ENCODE measurements at regions not wholly inside any gene's neighbourhood (a gene's known extent, or its start where the extent isn't known, plus 50 kb on each side); places are given as distances from the start of the nearest gene placed in this dataset.
"Not testable (repeated sequence)": the region's sequence is repeated elsewhere in the genome, so short reads cannot be mapped to it uniquely, and the experiment has no call there.

DNA sequence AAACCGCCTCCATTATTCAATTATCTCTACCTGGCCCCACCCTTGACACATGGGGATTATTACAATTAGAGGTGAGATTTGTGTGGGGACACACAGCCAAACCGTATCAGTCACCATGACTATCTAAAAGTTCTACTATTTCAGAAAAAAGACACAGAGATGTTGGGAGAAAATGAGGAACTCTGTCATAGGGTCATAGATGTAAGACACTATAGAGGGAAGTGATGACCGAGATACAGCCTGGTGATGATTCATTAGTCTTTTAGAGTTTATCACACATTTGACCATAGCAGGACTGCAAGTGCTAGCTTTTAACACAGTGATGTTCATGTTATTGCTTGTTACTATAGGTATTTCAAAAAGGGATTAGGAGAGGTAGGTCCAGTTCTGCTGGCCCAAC is 357.0 kb upstream of the AADAT start:
- DNase-seq: no peak
- intact Hi-C loops (cut with DNase I, micrococcal nuclease): no loop called here
- ATAC-seq: no peak

DNA sequence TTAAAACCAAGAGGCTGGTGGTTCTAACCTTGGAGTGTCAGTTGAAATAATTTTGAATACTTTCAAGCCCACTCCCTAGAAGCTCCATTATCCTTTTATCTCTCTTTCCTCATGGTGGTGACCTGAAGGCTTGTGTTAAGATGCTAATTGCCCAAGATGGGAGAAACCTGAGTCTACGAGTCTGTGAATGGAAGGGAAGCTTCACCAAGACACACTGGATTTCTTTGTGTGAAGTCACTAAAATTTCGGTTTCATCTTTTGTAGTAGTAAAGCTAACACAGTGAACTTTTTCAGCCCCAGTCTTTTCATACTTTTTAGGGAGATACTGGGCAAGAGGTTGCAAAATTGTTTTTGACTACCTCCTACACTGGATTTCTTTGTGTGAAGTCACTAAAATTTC is 351.4 kb upstream of the AADAT start:
- intact Hi-C loops (cut with DNase I, micrococcal nuclease); DNase-seq; ATAC-seq: not testable (repeated sequence)

DNA sequence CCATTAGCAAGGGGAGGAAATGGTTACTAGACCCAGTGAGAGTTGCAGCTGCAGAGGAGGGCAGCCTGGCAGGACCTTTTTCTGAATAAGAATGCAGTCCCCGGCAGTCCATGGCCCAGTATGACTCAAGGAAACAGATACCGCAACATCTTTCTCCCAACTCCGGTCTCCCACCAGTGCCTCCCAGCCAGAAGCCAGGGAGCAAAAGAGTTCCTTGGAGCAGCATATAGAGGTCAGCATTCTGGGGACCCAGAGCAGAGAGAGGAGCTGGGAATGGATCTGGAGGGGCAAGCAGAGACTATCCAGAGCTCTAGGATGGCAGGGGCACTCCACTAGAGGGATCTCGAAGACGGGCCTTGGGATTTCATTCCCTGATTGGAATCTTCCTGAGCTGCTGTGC is 339.2 kb upstream of the AADAT start:
- ATAC-seq: no peak
- intact Hi-C loops (cut with DNase I, micrococcal nuclease): no loop called here
- no peak for DNase-seq

DNA sequence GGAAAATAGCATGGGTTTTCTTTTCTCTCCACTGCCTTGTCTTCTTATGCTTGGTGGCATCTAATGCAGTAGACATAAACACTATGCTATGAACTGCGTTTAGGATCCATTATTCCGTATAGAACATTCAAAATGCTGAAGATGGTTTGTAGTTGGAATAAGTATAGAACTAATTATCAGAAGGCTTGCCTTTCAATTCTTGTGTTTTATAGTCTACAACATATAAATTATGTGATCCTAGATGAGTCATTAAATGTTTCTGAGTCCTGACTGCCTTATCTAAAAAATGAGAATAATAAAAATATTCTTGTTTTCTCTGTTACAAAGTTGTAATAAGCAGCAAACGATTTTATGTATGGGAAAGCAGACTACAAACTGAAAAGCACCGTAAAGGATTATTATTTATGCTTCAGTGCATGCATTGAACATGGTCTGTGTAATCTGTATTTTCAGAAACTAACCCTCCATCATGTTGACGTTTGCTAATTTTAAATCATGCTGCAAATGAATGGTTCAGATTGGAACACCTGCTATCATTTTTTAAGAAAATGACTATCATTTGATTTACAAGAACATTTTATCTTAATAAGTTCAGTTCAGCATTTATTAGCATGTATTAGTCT is 335.9 kb upstream of the AADAT start:
- intact Hi-C loops (cut with DNase I, micrococcal nuclease): no loop called here
- DNase-seq: no peak
- ATAC-seq: no peak

DNA sequence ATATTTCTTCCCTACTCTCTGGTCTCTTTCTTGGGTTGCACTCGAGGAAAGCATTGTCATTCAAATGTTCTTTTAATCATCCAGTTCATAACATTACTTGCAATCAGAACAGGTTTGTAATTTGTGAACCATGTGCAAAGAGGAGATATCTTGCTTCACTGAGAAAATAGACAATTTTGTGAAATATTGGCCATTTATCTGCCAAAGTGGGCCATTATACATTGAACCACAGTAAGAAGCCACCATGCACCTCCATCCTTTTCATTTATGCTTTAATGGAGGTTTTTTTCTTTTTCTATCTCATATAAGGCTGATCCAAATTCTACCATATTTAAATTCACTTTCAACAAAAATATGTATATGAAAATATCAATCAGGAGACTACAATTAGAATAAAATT is 335.3 kb upstream of the AADAT start:
- intact Hi-C loops (cut with DNase I, micrococcal nuclease): no loop called here
- no peak for DNase-seq
- ATAC-seq: no peak

DNA sequence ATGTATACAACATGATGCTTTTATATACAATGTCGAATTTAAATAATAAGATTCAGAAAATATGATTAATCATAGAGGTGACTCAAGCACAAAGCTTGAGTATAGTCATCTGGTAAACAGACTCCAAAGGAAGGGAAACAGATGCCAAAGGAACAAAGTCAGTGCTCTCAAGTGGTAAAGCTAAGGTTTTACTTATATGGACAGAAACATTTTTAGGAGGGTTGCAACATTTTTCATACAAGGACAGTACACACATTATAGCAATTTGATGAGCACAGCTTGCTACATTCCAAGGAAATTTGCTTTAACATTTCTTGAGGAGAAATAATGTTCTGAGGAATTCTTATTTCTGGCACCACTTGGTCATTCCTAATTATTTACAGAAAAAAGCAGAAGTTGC is 333.4 kb upstream of the AADAT start:
- DNase-seq (no peak), ATAC-seq (no peak)
- intact Hi-C loops (cut with DNase I, micrococcal nuclease): no loop called here

DNA sequence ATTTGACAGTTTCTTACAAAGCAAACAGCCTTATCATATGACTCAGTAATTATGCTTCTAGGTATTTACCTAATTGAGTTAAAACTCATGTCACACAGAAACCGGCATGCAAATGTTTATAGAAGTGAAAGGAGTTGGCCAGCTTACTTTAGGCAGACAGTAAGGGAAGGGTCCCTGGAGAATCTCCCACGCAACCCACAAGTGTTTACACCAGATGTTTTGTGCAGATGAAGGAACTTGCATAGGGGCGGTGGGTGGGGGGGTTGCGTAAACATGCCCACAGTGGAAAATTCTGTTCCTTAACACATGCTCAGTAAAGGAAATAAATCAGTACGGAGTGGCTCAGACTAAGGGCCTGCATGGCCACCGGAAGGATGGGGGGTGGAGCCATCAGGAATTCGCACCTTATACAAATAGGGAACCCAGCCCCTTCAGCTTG is 330.5 kb upstream of the AADAT start:
- intact Hi-C loops (cut with DNase I, micrococcal nuclease): no loop called here
- no peak for DNase-seq
- ATAC-seq: no peak

DNA sequence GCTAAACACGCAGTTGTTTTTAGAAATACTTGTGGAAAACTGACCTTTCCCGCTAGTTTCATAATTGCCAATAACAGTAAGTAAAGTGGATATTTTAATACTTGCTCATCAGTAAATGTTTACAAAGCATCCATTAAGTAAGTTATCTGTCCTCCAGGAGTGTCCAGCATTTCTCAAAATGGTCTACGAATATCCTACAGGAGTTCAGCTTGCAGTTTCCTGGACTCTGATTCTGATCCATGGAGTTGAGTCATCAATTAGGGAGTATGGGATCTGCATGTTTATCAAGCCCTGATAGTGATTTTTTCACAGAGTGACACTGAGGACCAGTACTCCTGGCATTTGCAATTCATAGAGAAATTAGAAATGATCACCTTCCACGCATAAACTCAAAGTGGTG is 325.2 kb upstream of the AADAT start:
- intact Hi-C loops (cut with DNase I, micrococcal nuclease): no loop called here
- DNase-seq (no peak), ATAC-seq (no peak)

DNA sequence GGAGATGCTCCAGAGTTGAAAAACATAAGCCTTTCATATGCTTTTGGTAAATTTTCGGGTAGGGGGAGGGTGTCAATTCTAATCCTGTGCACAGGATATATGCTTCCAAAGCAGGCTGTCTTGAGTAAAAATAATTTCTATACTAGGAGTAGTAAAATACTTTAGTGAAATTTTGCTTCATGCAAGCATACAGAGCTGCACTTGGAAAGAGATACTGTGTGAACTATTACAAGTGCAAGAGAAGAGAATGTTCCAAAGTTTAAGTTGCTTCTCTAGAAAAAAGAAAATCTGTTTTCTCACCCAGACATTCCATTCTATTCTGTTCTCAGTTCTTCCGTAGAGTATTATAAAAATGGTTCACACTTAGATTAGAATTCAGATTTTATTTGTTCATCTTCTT is 324.6 kb upstream of the AADAT start:
- intact Hi-C loops (cut with DNase I, micrococcal nuclease): no loop called here
- ATAC-seq: no peak
- no peak for DNase-seq

DNA sequence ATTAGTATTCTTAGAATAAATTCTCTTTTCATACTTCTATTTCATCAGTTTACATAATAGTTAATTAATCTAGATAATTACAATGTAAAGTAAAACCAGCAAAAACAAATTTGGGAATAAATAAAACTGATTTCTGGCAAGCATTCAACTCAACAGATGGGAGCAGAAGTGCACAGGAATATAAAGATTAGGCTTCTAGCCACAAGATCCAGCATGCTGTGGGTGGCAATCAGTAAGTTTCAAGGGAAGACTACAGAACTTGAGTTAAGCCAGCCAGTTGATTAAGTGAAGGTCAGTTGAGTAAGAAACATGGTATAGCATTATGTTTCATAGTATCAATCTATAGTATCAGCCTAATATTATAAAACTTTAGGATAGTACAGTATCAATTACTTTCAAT is 324.2 kb upstream of the AADAT start:
- no peak for DNase-seq
- intact Hi-C loops (cut with DNase I, micrococcal nuclease): no loop called here

DNA sequence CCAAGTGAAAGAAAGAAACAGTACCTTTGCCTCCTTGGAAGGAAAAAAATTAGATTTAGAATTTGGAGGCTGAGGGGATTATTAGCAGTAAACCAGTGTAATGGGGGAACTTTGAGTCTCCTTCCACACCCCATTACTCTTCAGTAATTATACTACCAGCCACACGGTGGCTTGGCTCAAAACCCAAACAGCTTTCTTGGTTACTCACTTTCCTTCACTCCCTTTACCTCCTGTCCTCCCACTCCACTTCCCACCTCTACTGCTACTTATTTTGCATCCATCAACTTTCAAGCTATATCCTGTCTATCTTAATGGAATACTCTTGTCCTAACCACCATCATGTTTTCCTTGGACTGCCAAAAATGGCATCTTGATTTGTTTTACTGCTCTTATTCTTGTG is 310.6 kb upstream of the AADAT start:
- intact Hi-C loops (cut with DNase I, micrococcal nuclease): no loop called here
- ATAC-seq: no peak
- DNase-seq: no peak

More for the DNA sequence above, 324.2 kb upstream of the AADAT start:
- ATAC-seq: no peak

DNA sequence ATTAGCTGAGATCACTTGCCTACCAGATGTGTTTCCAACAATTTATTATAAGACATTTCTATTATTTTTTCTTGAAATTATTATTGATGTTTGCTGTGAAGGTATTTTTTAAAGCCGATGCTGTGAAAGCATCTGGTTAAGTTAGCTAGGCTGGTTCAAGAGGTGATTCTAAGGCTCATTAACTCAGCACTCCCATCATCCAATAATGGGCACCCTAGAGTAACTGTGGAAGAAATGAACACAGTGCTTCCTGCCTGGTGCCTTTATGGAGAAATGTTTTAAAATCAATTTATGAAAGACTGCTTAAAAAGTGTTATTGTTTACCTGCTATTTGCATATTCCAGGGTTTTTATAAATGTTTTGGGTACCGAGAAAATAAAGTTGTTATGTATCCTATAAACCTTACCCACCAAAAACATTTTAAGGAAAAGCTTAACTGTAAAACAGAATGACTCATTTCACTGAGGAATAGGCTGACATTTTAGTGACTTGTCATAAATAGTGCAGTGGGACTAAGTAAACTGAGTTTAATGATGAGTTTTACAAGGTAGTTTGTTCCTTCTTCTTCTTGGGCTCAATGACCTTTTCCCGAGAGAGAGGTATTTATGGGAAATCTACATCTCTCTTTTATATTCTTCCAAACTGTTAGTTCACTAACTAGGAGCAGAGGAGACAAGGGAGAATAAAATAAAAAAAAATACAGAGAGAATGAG is 310.0 kb upstream of the AADAT start:
- DNase-seq: no peak
- no peak for ATAC-seq
- intact Hi-C loops (cut with DNase I, micrococcal nuclease): no loop called here

DNA sequence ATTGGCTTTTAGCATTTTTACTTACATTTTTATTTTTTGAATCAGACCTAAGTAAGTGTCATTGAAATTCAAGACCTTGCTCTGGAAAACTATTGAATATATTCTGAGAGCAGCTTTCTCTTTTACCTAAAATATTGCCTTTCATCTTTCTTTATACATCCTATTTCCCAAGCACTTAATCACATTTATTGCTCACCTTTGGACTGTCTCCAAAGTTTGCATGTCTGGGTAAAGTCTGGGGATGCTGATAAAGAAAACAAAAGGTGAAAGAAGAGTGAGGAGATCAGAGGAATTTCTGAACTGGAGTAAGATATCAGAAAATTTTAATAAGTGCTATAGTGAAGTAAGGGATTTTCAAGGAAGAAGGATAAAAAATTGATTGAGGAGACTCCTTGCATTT is 308.5 kb upstream of the AADAT start:
- DNase-seq: no peak
- intact Hi-C loops (cut with DNase I, micrococcal nuclease): no loop called here
- ATAC-seq: no peak

DNA sequence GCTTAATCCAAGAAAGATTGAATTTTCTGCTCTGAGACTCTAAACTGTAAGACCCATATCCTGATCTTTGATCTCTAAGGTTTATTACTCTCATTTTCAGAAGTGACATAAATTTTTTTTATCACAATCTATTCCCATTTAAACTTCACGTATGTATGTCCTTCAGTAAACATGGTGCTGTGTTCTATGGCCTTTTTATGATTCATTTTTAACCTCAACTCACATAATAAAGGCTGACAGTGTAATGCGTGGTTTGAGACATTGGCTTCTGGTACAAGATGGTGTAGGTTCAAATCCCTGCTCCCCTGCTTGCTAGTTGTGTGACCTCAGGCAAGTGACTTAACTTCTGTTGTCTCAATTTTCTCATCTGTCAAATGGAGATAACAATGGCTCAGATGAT is 306.0 kb upstream of the AADAT start:
- DNase-seq (no peak), ATAC-seq (peak; percentile 74)
- intact Hi-C loops (cut with DNase I, micrococcal nuclease): no loop called here

DNA sequence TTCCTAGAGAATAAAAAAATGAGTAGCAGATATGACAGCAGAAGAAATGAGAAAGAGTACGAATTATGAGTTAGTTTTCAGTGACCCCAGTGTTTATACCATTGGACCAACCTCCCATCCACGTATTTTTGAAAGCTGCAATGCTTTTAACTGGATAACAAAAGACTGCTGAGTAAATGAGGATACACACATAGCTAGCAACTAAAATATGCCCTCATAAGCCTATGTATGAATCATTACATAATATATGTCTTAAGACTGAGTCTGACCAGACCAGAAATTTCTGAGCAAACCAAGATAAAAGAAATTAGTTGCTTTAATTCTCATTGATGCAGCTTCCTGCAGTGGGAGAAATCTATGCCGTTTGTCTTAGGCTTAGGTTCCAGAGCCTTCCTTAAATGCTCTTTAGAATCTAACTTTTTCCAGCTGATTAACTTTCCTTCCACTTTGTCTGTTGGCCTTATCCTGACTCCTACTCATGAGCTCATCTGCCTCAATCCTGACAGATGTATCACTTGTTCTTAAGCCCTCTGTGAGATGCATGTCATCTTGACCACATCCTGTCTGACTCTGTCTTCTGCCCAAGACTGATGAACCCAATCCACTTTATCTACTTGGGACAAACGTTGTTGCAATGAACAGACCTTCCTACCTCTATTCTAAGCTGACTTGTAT is 301.4 kb upstream of the AADAT start:
- DNase-seq (no peak), ATAC-seq (no peak)
- intact Hi-C loops (cut with DNase I, micrococcal nuclease): no loop called here

DNA sequence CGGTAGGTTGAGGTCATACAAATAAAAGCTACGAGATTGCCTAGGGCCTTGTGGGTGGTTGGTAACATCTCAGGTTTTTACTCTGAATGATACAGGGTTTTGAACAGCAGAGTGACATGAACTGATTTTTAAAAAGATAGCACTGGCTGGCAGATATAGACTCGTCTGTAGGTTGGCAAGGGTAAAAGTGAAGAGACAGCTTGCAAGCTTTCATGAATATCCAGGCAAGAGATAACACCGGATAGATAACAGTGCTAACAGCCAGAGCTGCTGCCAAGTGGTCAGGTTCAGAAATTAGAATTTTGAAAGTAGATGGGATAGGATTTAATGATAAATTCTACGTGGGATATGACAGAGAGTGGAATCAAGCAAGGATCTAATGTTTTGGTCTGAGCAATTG is 299.7 kb upstream of the AADAT start:
- DNase-seq: no peak
- no peak for ATAC-seq
- intact Hi-C loops (cut with DNase I, micrococcal nuclease): no loop called here

DNA sequence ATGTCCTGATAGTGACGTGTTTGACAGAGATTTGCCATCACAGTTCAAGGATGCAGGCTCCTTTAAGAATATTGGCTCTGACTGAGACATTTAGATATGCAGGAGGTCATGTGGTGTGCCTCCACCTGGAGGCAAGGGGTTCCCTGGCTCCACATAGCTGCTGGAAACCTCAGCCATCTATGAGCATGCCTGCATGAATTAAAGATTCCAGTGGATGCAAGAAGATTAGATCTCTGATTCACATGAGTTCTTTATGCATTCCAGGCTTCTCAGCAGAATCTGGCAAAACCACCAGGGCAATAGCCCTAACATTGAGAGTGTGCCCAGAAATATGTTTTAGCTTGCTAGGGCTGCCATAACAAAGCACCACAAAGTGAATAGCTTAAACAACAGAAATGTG is 298.5 kb upstream of the AADAT start:
- intact Hi-C loops (cut with DNase I, micrococcal nuclease): no loop called here
- DNase-seq (no peak), ATAC-seq (no peak)

DNA sequence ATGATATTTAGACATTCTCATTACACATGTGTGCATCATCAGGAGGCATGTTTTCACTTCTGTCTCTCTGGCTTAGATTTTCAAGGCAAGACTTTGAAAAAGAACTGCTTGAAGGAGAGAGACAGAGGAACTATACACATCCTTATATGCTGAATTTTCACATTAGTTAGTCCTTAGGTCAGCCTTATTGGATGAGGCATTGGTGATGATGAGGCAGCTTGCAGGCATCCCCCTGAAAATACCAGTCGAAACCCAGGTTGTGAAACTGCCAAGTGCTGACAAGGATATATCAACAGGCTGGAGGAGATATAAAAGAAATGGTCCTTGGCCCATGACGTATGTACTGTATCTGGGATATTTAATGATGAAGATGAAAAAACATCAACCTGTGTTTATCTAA is 297.2 kb upstream of the AADAT start:
- ATAC-seq: no peak
- intact Hi-C loops (cut with DNase I, micrococcal nuclease): no loop called here
- no peak for DNase-seq

DNA sequence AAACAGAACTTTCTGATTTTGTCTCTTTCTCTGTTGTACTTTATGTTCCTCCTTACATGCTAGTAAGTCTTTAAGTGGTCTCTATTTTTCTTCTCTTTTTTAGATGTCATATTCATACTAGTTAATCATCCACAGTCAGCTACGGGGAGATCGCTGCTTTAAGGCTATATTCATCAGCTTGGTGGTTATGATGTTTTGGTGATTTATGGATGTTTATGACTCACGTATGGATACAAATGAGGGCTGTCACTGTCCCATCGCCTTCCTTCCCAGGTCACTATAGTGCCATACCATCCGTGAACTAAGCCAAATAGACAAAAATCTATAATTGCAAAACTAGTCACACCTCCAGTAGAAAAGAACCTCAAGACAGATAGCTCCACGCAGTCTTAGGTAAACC is 296.8 kb upstream of the AADAT start:
- no peak for DNase-seq
- intact Hi-C loops (cut with DNase I, micrococcal nuclease): no loop called here
- no peak for ATAC-seq

DNA sequence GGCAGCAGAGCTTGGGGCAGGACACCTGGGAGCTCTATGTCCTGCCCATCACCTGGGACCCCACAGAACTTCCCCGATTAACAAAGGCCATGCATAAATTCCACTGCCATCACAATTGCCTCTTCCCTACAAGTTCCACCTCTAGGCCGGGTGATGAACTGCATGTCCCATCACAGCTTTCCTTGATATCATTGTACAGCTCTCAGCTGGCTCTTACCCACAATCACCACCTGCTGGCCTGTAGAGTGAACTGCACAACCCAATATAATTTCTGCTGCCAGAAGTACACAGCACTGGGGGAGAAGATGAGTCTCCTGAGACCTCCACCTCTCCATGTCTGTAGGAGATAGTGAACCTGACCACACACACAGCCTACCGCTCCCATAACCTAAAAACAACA is 285.0 kb upstream of the AADAT start:
- intact Hi-C loops (cut with DNase I, micrococcal nuclease): no loop called here
- ATAC-seq (peak; percentile 90), DNase-seq (peak; percentile 23 to 28)

DNA sequence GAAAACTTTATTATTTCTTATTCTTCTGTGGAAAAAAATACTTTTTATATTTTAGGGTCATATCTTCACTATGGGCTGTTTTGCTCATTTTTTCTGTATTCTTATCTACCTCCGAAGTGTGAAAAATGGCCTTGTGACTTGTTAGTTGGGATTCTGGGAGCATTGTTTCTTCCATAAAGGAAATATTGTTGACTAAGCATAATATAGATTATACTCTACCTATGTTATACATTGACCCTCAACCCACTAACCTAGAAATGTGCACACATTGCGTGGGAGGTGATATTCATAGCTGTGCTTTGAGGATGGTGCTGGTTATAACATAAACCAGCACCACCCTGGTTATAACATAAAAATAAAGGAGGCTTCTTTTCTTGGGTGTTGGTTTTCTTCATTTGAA is 259.2 kb upstream of the AADAT start:
- intact Hi-C loops (cut with DNase I, micrococcal nuclease): no loop called here
- DNase-seq (no peak), ATAC-seq (no peak)
